Ishikawa (cell line): ENCODE measurements at regions not wholly inside any gene's neighbourhood (a gene's known extent, or its start where the extent isn't known, plus 50 kb on each side); places are given as distances from the start of the nearest gene placed in this dataset.

Experiments used
- EGR1 ChIP-seq: IDR thresholded peaks from 2 replicates; pipeline ENCODE4 v1.6.1; 2012
- EP300 ChIP-seq: IDR thresholded peaks from 2 replicates; pipeline ENCODE4 v1.6.1; 2012; ENCODE audit warnings: borderline replicate concordance
- TAF1 ChIP-seq: IDR thresholded peaks from 2 replicates; pipeline ENCODE4 v1.6.1; 2012; ENCODE audit warnings: low read depth, mild to moderate bottlenecking
- YY1 ChIP-seq: IDR thresholded peaks from 2 replicates; pipeline ENCODE4 v1.6.1; 2012; ENCODE audit warnings: low read depth
- TF ChIP-seq, protein P1 (sequence below): IDR thresholded peaks from 2 replicates; pipeline ENCODE4 v1.6.1; 2012; ENCODE audit warnings: low read depth, mild to moderate bottlenecking
- TF ChIP-seq, protein P2 (sequence below): IDR thresholded peaks from 2 replicates; pipeline ENCODE4 v1.6.1; 2012

DNA sequence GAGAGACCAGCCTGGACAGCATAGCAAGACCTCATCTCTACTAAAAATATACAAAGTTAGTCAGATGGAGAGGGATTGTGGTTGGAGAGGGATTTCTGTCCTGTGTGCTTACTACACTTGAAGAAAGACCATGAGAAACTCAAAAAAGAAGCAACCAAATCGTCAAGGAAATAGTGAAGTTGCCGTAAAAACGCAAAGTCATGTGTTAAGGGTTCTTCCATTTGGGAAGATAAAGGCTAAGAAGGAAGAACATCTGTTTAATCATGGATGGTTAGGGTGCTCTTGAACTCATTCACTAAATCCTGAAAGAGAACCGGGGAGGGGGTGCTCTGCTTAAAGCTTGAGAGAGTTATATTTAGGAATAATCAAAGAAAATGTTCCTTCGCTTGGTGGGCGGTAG lies 59.8 kb upstream of the KDM7A start:
- TF ChIP-seq YY1, result no peak
- TF ChIP-seq TAF1, result no peak
- no peak for TF ChIP-seq EP300
- TF ChIP-seq, protein P1, sequence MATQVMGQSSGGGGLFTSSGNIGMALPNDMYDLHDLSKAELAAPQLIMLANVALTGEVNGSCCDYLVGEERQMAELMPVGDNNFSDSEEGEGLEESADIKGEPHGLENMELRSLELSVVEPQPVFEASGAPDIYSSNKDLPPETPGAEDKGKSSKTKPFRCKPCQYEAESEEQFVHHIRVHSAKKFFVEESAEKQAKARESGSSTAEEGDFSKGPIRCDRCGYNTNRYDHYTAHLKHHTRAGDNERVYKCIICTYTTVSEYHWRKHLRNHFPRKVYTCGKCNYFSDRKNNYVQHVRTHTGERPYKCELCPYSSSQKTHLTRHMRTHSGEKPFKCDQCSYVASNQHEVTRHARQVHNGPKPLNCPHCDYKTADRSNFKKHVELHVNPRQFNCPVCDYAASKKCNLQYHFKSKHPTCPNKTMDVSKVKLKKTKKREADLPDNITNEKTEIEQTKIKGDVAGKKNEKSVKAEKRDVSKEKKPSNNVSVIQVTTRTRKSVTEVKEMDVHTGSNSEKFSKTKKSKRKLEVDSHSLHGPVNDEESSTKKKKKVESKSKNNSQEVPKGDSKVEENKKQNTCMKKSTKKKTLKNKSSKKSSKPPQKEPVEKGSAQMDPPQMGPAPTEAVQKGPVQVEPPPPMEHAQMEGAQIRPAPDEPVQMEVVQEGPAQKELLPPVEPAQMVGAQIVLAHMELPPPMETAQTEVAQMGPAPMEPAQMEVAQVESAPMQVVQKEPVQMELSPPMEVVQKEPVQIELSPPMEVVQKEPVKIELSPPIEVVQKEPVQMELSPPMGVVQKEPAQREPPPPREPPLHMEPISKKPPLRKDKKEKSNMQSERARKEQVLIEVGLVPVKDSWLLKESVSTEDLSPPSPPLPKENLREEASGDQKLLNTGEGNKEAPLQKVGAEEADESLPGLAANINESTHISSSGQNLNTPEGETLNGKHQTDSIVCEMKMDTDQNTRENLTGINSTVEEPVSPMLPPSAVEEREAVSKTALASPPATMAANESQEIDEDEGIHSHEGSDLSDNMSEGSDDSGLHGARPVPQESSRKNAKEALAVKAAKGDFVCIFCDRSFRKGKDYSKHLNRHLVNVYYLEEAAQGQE, result no peak
- no peak for TF ChIP-seq EGR1
- TF ChIP-seq, protein P2, sequence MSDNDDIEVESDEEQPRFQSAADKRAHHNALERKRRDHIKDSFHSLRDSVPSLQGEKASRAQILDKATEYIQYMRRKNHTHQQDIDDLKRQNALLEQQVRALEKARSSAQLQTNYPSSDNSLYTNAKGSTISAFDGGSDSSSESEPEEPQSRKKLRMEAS, result no peak
